Glutamatergic neuron (in vitro differentiated cells): ENCODE measurements at regions not wholly inside any gene's neighbourhood (a gene's known extent, or its start where the extent isn't known, plus 50 kb on each side); places are given as distances from the start of the nearest gene placed in this dataset.

Experiments
- DNase-seq: peaks from one replicate; pipeline ENCODE4 v3.0.0; 2022
- H3K27ac Mint-ChIP-seq: one replicate; pipeline ENCODE4 v1.8.0; 2020; ENCODE audit warnings: mild to moderate bottlenecking, mixed read lengths, inconsistent platforms; ENCODE audit not compliant: unreplicated experiment
- H3K27me3 Mint-ChIP-seq: one replicate; pipeline ENCODE4 v1.8.0; 2020; ENCODE audit warnings: mild to moderate bottlenecking, moderate library complexity, mixed read lengths, inconsistent platforms; ENCODE audit not compliant: unreplicated experiment
- H3K36me3 Mint-ChIP-seq: one replicate; pipeline ENCODE4 v1.8.0; 2020; ENCODE audit warnings: mild to moderate bottlenecking, mixed read lengths, inconsistent platforms; ENCODE audit not compliant: unreplicated experiment
- H3K4me1 Mint-ChIP-seq: one replicate; pipeline ENCODE4 v1.8.0; 2020; ENCODE audit warnings: mild to moderate bottlenecking, low read depth, mixed read lengths, inconsistent platforms; ENCODE audit not compliant: unreplicated experiment
- H3K4me3 Mint-ChIP-seq: one replicate; pipeline ENCODE4 v1.8.0; 2020; ENCODE audit warnings: mild to moderate bottlenecking, mixed read lengths, inconsistent platforms; ENCODE audit not compliant: unreplicated experiment
- H3K9me3 Mint-ChIP-seq: one replicate; pipeline ENCODE4 v1.8.0; 2020; ENCODE audit warnings: mild to moderate bottlenecking, moderate library complexity, mixed read lengths, inconsistent platforms; ENCODE audit not compliant: unreplicated experiment
- CTCF ChIP-seq: fragments of 200-600 bp; sonication (generic); IDR thresholded peaks from one replicate; pipeline ENCODE4 v1.5.0; 2021; ENCODE audit not compliant: partially characterized antibody, unreplicated experiment

GRCh38 chr11:81211050-81211449, 1522.6 kb downstream of the FAM181B start:
- Mint-ChIP-seq H3K36me3 (no peaks in the 10 kb centered on the region), H3K4me3 (no peak overlapping the region), H3K9me3 (peaks cover 4% of the 10 kb centered on the region), H3K4me1 (no peaks in the 10 kb centered on the region), H3K27ac (no peak overlapping the region), H3K27me3 (no peaks in the 10 kb centered on the region)
- DNase-seq, result no peak
- no peak for TF ChIP-seq CTCF

GRCh38 chr11:81207421-81208054, 1526.1 kb downstream of the FAM181B start:
- TF ChIP-seq CTCF, result no peak
- Mint-ChIP-seq H3K4me1 (no peaks in the 10 kb centered on the region), H3K4me3 (no peak overlapping the region), H3K27ac (no peak overlapping the region), H3K9me3 (no peaks in the 10 kb centered on the region), H3K27me3 (no peaks in the 10 kb centered on the region), H3K36me3 (no peaks in the 10 kb centered on the region)
- DNase-seq, result no peak

GRCh38 chr11:81203876-81204275, 1529.8 kb downstream of the FAM181B start:
- Mint-ChIP-seq H3K27ac (no peak overlapping the region), H3K27me3 (no peaks in the 10 kb centered on the region), H3K36me3 (peaks cover under 1% of the 10 kb centered on the region), H3K4me3 (no peak overlapping the region), H3K9me3 (no peaks in the 10 kb centered on the region), H3K4me1 (no peaks in the 10 kb centered on the region)
- no peak for DNase-seq
- TF ChIP-seq CTCF, result no peak

- Mint-ChIP-seq H3K4me1 (no peaks in the 10 kb centered on the region), H3K27ac (no peak overlapping the region), H3K9me3 (peaks cover 4% of the 10 kb centered on the region), H3K27me3 (peaks cover 2% of the 10 kb centered on the region), H3K4me3 (no peak overlapping the region), H3K36me3 (peaks cover 10% of the 10 kb centered on the region)
- no peak for DNase-seq
- TF ChIP-seq CTCF, result no peak
Measured at GRCh38 chr11:81197396-81197795, 1536.3 kb downstream of the FAM181B start.

- H3K36me3 Mint-ChIP-seq, result peaks cover 3% of the 10 kb centered on the region
- H3K4me3 Mint-ChIP-seq, result no peak overlapping the region
- no peaks in the 10 kb centered on the region for H3K4me1 Mint-ChIP-seq
- no peak for TF ChIP-seq CTCF
- no peaks in the 10 kb centered on the region for H3K9me3 Mint-ChIP-seq
- DNase-seq, result no peak
- H3K27ac Mint-ChIP-seq, result no peak overlapping the region
- peaks cover 2% of the 10 kb centered on the region for H3K27me3 Mint-ChIP-seq
Measured at GRCh38 chr11:81192516-81192915, 1541.1 kb downstream of the FAM181B start.
